ENCODE measurements at regions not wholly inside any gene's neighbourhood (a gene's known extent, or its start where the extent isn't known, plus 50 kb on each side); places are given as distances from the start of the nearest gene placed in this dataset.

- Histone ChIP-seq H3K27me3 (ENCODE audit: control insufficient read depth, insufficient read depth, low read length) (no peaks in the 10 kb centered on the region), H3K36me3 (ENCODE audit: control insufficient read depth, insufficient read depth, low read length) (no peaks in the 10 kb centered on the region), H3K4me3 (ENCODE audit: low read depth, low read length) (no peak overlapping the region)
- no peak for TF ChIP-seq CTCF (IDR thresholded peaks at IDR 0.05; ENCODE audit: insufficient read depth, low read length, severe bottlenecking)
- DNase-seq (ENCODE audit: low read depth) = no peak
- no peak for FAIRE-seq
Measured at GRCh38 chr5:3027185-3027865, 275.8 kb upstream of the IRX2 start.

GRCh38 chr5:3026651-3027050 is 275.2 kb upstream of the IRX2 start:
- H3K4me3 ChIP-seq (ENCODE audit: low read depth, low read length) = no peak overlapping the region
- FAIRE-seq = no peak
- DNase-seq (ENCODE audit: low read depth) = no peak
- TF ChIP-seq CTCF (IDR thresholded peaks at IDR 0.05; ENCODE audit: insufficient read depth, low read length, severe bottlenecking) = no peak
- no peaks in the 10 kb centered on the region for H3K36me3 ChIP-seq (ENCODE audit: control insufficient read depth, insufficient read depth, low read length)
- no peaks in the 10 kb centered on the region for H3K27me3 ChIP-seq (ENCODE audit: control insufficient read depth, insufficient read depth, low read length)

- no peak for TF ChIP-seq CTCF (IDR thresholded peaks at IDR 0.05; ENCODE audit: insufficient read depth, low read length, severe bottlenecking)
- no peak overlapping the region for H3K4me3 ChIP-seq (ENCODE audit: low read depth, low read length)
- FAIRE-seq (no peak), DNase-seq (ENCODE audit: low read depth) (no peak)
- H3K27me3 ChIP-seq (ENCODE audit: control insufficient read depth, insufficient read depth, low read length) = no peaks in the 10 kb centered on the region
- H3K36me3 ChIP-seq (ENCODE audit: control insufficient read depth, insufficient read depth, low read length) = no peaks in the 10 kb centered on the region
Measured at GRCh38 chr5:3026099-3026498, 274.6 kb upstream of the IRX2 start.

- Histone ChIP-seq H3K4me3 (ENCODE audit: low read depth, low read length) (no peak overlapping the region), H3K27me3 (ENCODE audit: control insufficient read depth, insufficient read depth, low read length) (no peaks in the 10 kb centered on the region), H3K36me3 (ENCODE audit: control insufficient read depth, insufficient read depth, low read length) (no peaks in the 10 kb centered on the region)
- no peak for TF ChIP-seq CTCF (IDR thresholded peaks at IDR 0.05; ENCODE audit: insufficient read depth, low read length, severe bottlenecking)
- DNase-seq (ENCODE audit: low read depth) (no peak), FAIRE-seq (no peak)
Measured at GRCh38 chr5:3025392-3025791, 273.9 kb upstream of the IRX2 start.

GRCh38 chr5:3024976-3025375 is 273.5 kb upstream of the IRX2 start:
- H3K36me3 ChIP-seq (ENCODE audit: control insufficient read depth, insufficient read depth, low read length) = no peaks in the 10 kb centered on the region
- FAIRE-seq (no peak), DNase-seq (ENCODE audit: low read depth) (no peak)
- TF ChIP-seq CTCF (IDR thresholded peaks at IDR 0.05; ENCODE audit: insufficient read depth, low read length, severe bottlenecking) = no peak
- H3K27me3 ChIP-seq (ENCODE audit: control insufficient read depth, insufficient read depth, low read length) = no peaks in the 10 kb centered on the region
- H3K4me3 ChIP-seq (ENCODE audit: low read depth, low read length) = no peak overlapping the region

GRCh38 chr5:3024554-3024953 is 273.1 kb upstream of the IRX2 start:
- TF ChIP-seq CTCF (IDR thresholded peaks at IDR 0.05; ENCODE audit: insufficient read depth, low read length, severe bottlenecking) = no peak
- no peaks in the 10 kb centered on the region for H3K36me3 ChIP-seq (ENCODE audit: control insufficient read depth, insufficient read depth, low read length)
- no peaks in the 10 kb centered on the region for H3K27me3 ChIP-seq (ENCODE audit: control insufficient read depth, insufficient read depth, low read length)
- no peak overlapping the region for H3K4me3 ChIP-seq (ENCODE audit: low read depth, low read length)
- FAIRE-seq = no peak
- DNase-seq (ENCODE audit: low read depth) = no peak
